Endothelial cell of umbilical vein (primary cell): ENCODE measurements at regions not wholly inside any gene's neighbourhood (a gene's known extent, or its start where the extent isn't known, plus 50 kb on each side); places are given as distances from the start of the nearest gene placed in this dataset.

Experiments used
- BruUV-seq: library from RNA; stranded (reverse); fragments of 400-500 nt; replicated peaks from 2 replicates; lab custom pipeline; 2021; lab: Mats Ljungman, UMichigan
- CTCF ChIA-PET: fragments of 300-600, 350-600 bp; sonication (Branson Sonifier 250); formaldehyde crosslinking; loops from one replicate; lab custom pipeline; 2021; ENCODE audit warnings: antibody characterized with exemption, inconsistent platforms; lab: Charles Lee
- POLR2A ChIA-PET: fragments of 300-600, 350-600 bp; sonication (Branson Sonifier 250); formaldehyde crosslinking; loops from one replicate; lab custom pipeline; 2021; ENCODE audit warnings: antibody characterized with exemption, inconsistent platforms; lab: Charles Lee
- DNase-seq: peaks from one replicate; pipeline ENCODE4 v3.0.0-alpha.2; 2011; ENCODE audit warnings: low read depth, low spot score
- FAIRE-seq: peaks from 2 replicates; lab custom pipeline; 2011; peaks lifted over from hg19 to GRCh38; lab: Jason Lieb, UNC
- H2AFZ ChIP-seq: 2 replicates; pipeline ENCODE4 v1.6.0; 2012; ENCODE audit warnings: low read depth, low read length, control low read depth, inconsistent platforms
- H3K27ac ChIP-seq: 2 replicates; pipeline ENCODE4 v1.5.1; 2011; ENCODE audit warnings: low read depth, mild to moderate bottlenecking, control low read depth, low read length, moderate library complexity; ENCODE audit not compliant: insufficient read depth
- H3K27me3 ChIP-seq, 2 experiments: 2 replicates each; pipeline versions ENCODE4 v1.6.0 to v1.6.1; 2011; ENCODE audit warnings: low read length in 2 of 2, mixed read lengths in 1 of 2; ENCODE audit not compliant: control insufficient read depth in 2 of 2, insufficient read depth in 2 of 2
- H3K36me3 ChIP-seq, 2 experiments: 2 replicates in 1 of 2; 3 replicates in 1 of 2; pipeline ENCODE4 v1.5.1; 2011; ENCODE audit warnings: low read length in 2 of 2, mild to moderate bottlenecking in 1 of 2, moderate library complexity in 1 of 2; ENCODE audit not compliant: control insufficient read depth in 2 of 2, insufficient read depth in 2 of 2; ENCODE audit errors: extremely low read depth in 1 of 2
- H3K4me1 ChIP-seq: 3 replicates; pipeline ENCODE4 v1.5.1; 2011; ENCODE audit warnings: mild to moderate bottlenecking, low read length; ENCODE audit not compliant: control insufficient read depth, insufficient read depth; ENCODE audit errors: extremely low read depth
- H3K4me2 ChIP-seq: 2 replicates; pipeline ENCODE4 v1.6.1; 2011; ENCODE audit warnings: low read length, control low read depth, mixed read lengths; ENCODE audit not compliant: insufficient read depth
- H3K4me3 ChIP-seq, 3 experiments: fragments of 200-600 bp in 1 of 3; sonication (generic), shearing (Covaris generic) in 1 of 3; replicated peaks in 1 of 3; 2 replicates each; pipeline ENCODE4 v1.5.1; 2011 to 2016; ENCODE audit warnings: control low read depth in 3 of 3, low read length in 3 of 3, mild to moderate bottlenecking in 2 of 3, inconsistent platforms in 1 of 3, low read depth in 1 of 3, moderate library complexity in 1 of 3; ENCODE audit not compliant: insufficient read depth in 1 of 3
- H3K79me2 ChIP-seq: 2 replicates; pipeline ENCODE4 v1.6.0; 2012; ENCODE audit warnings: low read length, inconsistent platforms; ENCODE audit not compliant: control insufficient read depth, insufficient read depth
- H3K9ac ChIP-seq: replicated peaks from 2 replicates; pipeline ENCODE3; 2011; ENCODE audit warnings: low read length, control low read depth; ENCODE audit not compliant: insufficient read depth; ENCODE audit errors: extremely low read depth
- H3K9me1 ChIP-seq: replicated peaks from 3 replicates; pipeline ENCODE4 v1.6.0; 2011; ENCODE audit warnings: mild to moderate bottlenecking, low read length; ENCODE audit not compliant: control insufficient read depth, insufficient read depth; ENCODE audit errors: extremely low read depth
- H3K9me3 ChIP-seq: replicated peaks from 2 replicates; pipeline ENCODE4 v1.5.1; 2012; ENCODE audit warnings: low read length, inconsistent platforms; ENCODE audit not compliant: control insufficient read depth, insufficient read depth
- H4K20me1 ChIP-seq: replicated peaks from 2 replicates; pipeline ENCODE3; 2011; ENCODE audit warnings: mild to moderate bottlenecking, low read length; ENCODE audit not compliant: control insufficient read depth, insufficient read depth; ENCODE audit errors: extremely low read depth
- EZH2 ChIP-seq: IDR thresholded peaks from 2 replicates; pipeline ENCODE4 v1.6.1; 2012; ENCODE audit warnings: borderline replicate concordance, low read depth, mild to moderate bottlenecking, moderate library complexity, low read length, inconsistent platforms; ENCODE audit not compliant: severe bottlenecking
- FOS ChIP-seq: IDR thresholded peaks from 2 replicates; pipeline ENCODE4 v1.6.1; 2011; ENCODE audit warnings: mild to moderate bottlenecking, low read length, moderate library complexity, borderline replicate concordance; ENCODE audit not compliant: insufficient read depth
- GATA2 ChIP-seq: IDR thresholded peaks from 2 replicates; pipeline ENCODE4 v1.7.0; 2011; ENCODE audit warnings: low read depth, mild to moderate bottlenecking, moderate library complexity, mixed read lengths, low read length; ENCODE audit not compliant: insufficient read length, insufficient read depth
- JUN ChIP-seq: IDR thresholded peaks from 2 replicates; pipeline ENCODE4 v1.6.1; 2011; ENCODE audit warnings: borderline replicate concordance, low read depth; ENCODE audit not compliant: insufficient read length, insufficient read depth
- MYC ChIP-seq: IDR thresholded peaks from one replicate; pipeline ENCODE4 v1.6.1; 2011; ENCODE audit warnings: mild to moderate bottlenecking, low read depth, low read length
- POLR2A ChIP-seq: IDR thresholded peaks from 2 replicates; pipeline ENCODE4 v1.6.1; 2012; ENCODE audit warnings: low read depth, mild to moderate bottlenecking, control low read depth, low read length
- POLR2AphosphoS5 ChIP-seq: IDR thresholded peaks from 2 replicates; pipeline ENCODE4 v1.6.1; 2012; ENCODE audit warnings: low read depth, mild to moderate bottlenecking, control low read depth, low read length, moderate library complexity; ENCODE audit not compliant: insufficient read depth
- dilution Hi-C: fragments of 300-500 bp; cut with MboI; formaldehyde crosslinking; loops from one replicate; pipeline ENCODE4 v1.15.0; 2019; ENCODE audit warnings: low sequenced_read_pairs; ENCODE audit not compliant: extremely low pct_ligation_motif_present
- intact Hi-C: fragments of 100-400 bp; cut with micrococcal nuclease; formaldehyde crosslinking; loops from one replicate; pipeline ENCODE4 v1.10.0; 2022
- TF ChIP-seq, protein P1 (sequence below), 2 donors: IDR thresholded peaks; 1 replicate in 1 of 2; 2 replicates in 1 of 2; pipeline ENCODE4 v1.5.1; 2011; ENCODE audit warnings: low read length in 2 of 2, mild to moderate bottlenecking in 2 of 2, moderate library complexity in 2 of 2, control low read depth in 1 of 2, inconsistent platforms in 1 of 2, low read depth in 1 of 2; ENCODE audit not compliant: insufficient read depth in 1 of 2; ENCODE audit errors: extremely low read depth in 1 of 2
- TF ChIP-seq, protein P2 (sequence below): IDR thresholded peaks from 2 replicates; pipeline ENCODE4 v1.6.1; 2011; ENCODE audit not compliant: insufficient read depth, insufficient read length

DNA sequence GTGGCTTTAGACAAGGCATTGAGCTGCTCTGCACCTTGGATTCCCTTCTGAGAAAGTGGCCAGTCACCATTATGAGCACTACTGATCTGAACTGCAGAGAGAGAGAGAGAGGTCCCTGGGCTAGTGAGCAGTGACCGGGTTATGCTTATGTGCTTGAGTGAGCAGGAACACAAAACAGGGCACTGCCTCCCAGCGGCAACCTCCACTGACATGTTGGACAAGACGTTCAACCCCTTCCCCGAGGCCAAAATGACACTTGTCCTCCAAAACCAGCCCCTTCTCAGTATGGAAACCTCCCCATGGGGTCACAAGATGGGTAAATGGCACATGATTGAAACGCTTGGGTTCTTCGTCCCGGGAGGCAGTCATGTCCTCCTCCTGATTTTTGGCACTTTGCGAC is 339.4 kb upstream of the ZMIZ1 start:
- Histone ChIP-seq H3K9me1 (no peaks in the 10 kb centered on the region), H3K79me2 (no peaks in the 10 kb centered on the region), H3K27ac (no peak overlapping the region), H4K20me1 (no peaks in the 10 kb centered on the region), H2AFZ (no peak overlapping the region), H3K4me3 (no peak overlapping the region), H3K9ac (no peak overlapping the region), H3K27me3 (peaks cover 21 to 23% of the 10 kb centered on the region in 2 experiments), H3K4me2 (no peak overlapping the region), H3K9me3 (no peaks in the 10 kb centered on the region), H3K4me1 (no peaks in the 10 kb centered on the region), H3K36me3 (no peaks in the 10 kb centered on the region)
- POLR2A ChIA-PET, result no interaction called here
- dilution Hi-C loops, result no loop called here
- no TSS peak for BruUV-seq
- intact Hi-C loops, result no loop called here
- TF ChIP-seq EZH2 (no peak), MYC (no peak), GATA2 (no peak), POLR2A (no peak), FOS (no peak), JUN (no peak), POLR2AphosphoS5 (no peak)
- TF ChIP-seq, protein P1, sequence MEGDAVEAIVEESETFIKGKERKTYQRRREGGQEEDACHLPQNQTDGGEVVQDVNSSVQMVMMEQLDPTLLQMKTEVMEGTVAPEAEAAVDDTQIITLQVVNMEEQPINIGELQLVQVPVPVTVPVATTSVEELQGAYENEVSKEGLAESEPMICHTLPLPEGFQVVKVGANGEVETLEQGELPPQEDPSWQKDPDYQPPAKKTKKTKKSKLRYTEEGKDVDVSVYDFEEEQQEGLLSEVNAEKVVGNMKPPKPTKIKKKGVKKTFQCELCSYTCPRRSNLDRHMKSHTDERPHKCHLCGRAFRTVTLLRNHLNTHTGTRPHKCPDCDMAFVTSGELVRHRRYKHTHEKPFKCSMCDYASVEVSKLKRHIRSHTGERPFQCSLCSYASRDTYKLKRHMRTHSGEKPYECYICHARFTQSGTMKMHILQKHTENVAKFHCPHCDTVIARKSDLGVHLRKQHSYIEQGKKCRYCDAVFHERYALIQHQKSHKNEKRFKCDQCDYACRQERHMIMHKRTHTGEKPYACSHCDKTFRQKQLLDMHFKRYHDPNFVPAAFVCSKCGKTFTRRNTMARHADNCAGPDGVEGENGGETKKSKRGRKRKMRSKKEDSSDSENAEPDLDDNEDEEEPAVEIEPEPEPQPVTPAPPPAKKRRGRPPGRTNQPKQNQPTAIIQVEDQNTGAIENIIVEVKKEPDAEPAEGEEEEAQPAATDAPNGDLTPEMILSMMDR (IDR thresholded peaks at IDR 0.05; ENCODE audit: extremely low read depth in 1 of 2, insufficient read depth in 1 of 2, low read depth in 1 of 2, low read length in 2 of 2), result no peak
- TF ChIP-seq, protein P2, sequence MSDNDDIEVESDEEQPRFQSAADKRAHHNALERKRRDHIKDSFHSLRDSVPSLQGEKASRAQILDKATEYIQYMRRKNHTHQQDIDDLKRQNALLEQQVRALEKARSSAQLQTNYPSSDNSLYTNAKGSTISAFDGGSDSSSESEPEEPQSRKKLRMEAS, result no peak
- DNase-seq (no peak), FAIRE-seq (no peak)
- CTCF ChIA-PET, result no interaction called here
